ENCODE measurements at regions not wholly inside any gene's neighbourhood (a gene's known extent, or its start where the extent isn't known, plus 50 kb on each side); places are given as distances from the start of the nearest gene placed in this dataset.

DNA sequence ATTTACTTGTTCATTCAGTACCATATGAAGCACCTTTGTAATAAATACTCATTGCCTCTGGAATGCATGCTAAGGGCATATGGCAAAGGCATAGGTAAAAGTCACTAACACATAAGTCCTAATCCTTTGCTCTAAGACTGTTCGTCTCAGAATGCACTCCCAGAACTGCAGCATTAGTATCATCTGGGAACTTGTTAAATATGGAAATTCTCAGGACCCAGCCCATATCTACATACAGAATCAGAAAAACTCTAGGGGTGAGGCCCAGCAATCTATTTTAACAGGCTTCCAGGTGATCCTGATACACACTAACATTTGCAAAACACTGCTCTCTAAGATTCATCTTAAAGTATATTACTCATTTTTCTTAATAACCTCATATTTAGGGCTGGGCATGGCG lies 113.8 kb upstream of the CDH6 start:
- peaks cover 10% of the 10 kb centered on the region; the same call in 2 of the 3 replicates for H3K4me1 Mint-ChIP-seq

More for the DNA sequence above, 113.8 kb upstream of the CDH6 start:
- Mint-ChIP-seq H3K36me3 (ENCODE audit: low read depth) (peaks cover 11% of the 10 kb centered on the region), H3K27ac (no peak overlapping the region), H3K4me3 (no peak overlapping the region), H3K9me3 (peaks cover 10% of the 10 kb centered on the region), H3K27me3 (ENCODE audit: insufficient read depth, low read depth, poor library complexity) (no peaks in the 10 kb centered on the region)
- no peaks in the 10 kb centered on the region for H3K9me2 ChIP-seq (ENCODE audit: insufficient read depth)
- H2AFZ ChIP-seq = no peak overlapping the region
- ATAC-seq = no peak
- H3K79me2 ChIP-seq (replicated peaks; ENCODE audit: insufficient read depth) = no peaks in the 10 kb centered on the region
- no peaks in the 10 kb centered on the region for H4K20me1 ChIP-seq (replicated peaks; ENCODE audit: insufficient read depth)
- H3K4me2 ChIP-seq = no peak overlapping the region
- H3K4me1 ChIP-seq (ENCODE audit: insufficient read depth) = peaks cover 12% of the 10 kb centered on the region; the same call in 1 of the 2 replicates
- H3K27me3 ChIP-seq (ENCODE audit: insufficient read depth) = no peaks in the 10 kb centered on the region
- H3K4me3 ChIP-seq = no peak overlapping the region
- no peak overlapping the region for H3K27ac ChIP-seq (ENCODE audit: low read depth)
- H3K36me3 ChIP-seq (ENCODE audit: insufficient read depth) = no peaks in the 10 kb centered on the region
- no peaks in the 10 kb centered on the region for H3F3A ChIP-seq (replicated peaks; ENCODE audit: low read depth)
- DNase-seq (ENCODE audit: low spot score) = no peak
- TF ChIP-seq EZH2phosphoT487 (IDR thresholded peaks at IDR 0.05; ENCODE audit: unreplicated experiment) (no peak), POLR2AphosphoS5 (IDR thresholded peaks at IDR 0.05; ENCODE audit: low read depth) (no peak), ZNF331 (CRISPR knock-in tag; IDR thresholded peaks at IDR 0.05; ENCODE audit: low read depth) (no peak), JUNB (IDR thresholded peaks at IDR 0.05; ENCODE audit: unreplicated experiment) (no peak), CREB1 (CRISPR knock-in tag; IDR thresholded peaks at IDR 0.05; ENCODE audit: low read depth) (no peak), EZH2 (IDR thresholded peaks at IDR 0.05; ENCODE audit: low read depth, unreplicated experiment) (no peak), ZNF114 (CRISPR knock-in tag; IDR thresholded peaks at IDR 0.05) (no peak)
- TF ChIP-seq, protein P1, sequence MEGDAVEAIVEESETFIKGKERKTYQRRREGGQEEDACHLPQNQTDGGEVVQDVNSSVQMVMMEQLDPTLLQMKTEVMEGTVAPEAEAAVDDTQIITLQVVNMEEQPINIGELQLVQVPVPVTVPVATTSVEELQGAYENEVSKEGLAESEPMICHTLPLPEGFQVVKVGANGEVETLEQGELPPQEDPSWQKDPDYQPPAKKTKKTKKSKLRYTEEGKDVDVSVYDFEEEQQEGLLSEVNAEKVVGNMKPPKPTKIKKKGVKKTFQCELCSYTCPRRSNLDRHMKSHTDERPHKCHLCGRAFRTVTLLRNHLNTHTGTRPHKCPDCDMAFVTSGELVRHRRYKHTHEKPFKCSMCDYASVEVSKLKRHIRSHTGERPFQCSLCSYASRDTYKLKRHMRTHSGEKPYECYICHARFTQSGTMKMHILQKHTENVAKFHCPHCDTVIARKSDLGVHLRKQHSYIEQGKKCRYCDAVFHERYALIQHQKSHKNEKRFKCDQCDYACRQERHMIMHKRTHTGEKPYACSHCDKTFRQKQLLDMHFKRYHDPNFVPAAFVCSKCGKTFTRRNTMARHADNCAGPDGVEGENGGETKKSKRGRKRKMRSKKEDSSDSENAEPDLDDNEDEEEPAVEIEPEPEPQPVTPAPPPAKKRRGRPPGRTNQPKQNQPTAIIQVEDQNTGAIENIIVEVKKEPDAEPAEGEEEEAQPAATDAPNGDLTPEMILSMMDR (conservative IDR thresholded peaks at IDR 0.05; ENCODE audit: low read depth in 2 of 2) = no peak
- TF ChIP-seq, protein P2, sequence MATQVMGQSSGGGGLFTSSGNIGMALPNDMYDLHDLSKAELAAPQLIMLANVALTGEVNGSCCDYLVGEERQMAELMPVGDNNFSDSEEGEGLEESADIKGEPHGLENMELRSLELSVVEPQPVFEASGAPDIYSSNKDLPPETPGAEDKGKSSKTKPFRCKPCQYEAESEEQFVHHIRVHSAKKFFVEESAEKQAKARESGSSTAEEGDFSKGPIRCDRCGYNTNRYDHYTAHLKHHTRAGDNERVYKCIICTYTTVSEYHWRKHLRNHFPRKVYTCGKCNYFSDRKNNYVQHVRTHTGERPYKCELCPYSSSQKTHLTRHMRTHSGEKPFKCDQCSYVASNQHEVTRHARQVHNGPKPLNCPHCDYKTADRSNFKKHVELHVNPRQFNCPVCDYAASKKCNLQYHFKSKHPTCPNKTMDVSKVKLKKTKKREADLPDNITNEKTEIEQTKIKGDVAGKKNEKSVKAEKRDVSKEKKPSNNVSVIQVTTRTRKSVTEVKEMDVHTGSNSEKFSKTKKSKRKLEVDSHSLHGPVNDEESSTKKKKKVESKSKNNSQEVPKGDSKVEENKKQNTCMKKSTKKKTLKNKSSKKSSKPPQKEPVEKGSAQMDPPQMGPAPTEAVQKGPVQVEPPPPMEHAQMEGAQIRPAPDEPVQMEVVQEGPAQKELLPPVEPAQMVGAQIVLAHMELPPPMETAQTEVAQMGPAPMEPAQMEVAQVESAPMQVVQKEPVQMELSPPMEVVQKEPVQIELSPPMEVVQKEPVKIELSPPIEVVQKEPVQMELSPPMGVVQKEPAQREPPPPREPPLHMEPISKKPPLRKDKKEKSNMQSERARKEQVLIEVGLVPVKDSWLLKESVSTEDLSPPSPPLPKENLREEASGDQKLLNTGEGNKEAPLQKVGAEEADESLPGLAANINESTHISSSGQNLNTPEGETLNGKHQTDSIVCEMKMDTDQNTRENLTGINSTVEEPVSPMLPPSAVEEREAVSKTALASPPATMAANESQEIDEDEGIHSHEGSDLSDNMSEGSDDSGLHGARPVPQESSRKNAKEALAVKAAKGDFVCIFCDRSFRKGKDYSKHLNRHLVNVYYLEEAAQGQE (IDR thresholded peaks at IDR 0.05; ENCODE audit: unreplicated experiment) = no peak
- TF ChIP-seq, protein P3, sequence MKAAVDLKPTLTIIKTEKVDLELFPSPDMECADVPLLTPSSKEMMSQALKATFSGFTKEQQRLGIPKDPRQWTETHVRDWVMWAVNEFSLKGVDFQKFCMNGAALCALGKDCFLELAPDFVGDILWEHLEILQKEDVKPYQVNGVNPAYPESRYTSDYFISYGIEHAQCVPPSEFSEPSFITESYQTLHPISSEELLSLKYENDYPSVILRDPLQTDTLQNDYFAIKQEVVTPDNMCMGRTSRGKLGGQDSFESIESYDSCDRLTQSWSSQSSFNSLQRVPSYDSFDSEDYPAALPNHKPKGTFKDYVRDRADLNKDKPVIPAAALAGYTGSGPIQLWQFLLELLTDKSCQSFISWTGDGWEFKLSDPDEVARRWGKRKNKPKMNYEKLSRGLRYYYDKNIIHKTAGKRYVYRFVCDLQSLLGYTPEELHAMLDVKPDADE (IDR thresholded peaks at IDR 0.05) = no peak

All from GM23338 (cell line).